Endometrium (tissue), 2 donors: ENCODE measurements at regions not wholly inside any gene's neighbourhood (a gene's known extent, or its start where the extent isn't known, plus 50 kb on each side); places are given as distances from the start of the nearest gene placed in this dataset.
"Not testable (repeated sequence)": the region's sequence is repeated elsewhere in the genome, so short reads cannot be mapped to it uniquely, and the experiment has no call there.

Source experiments
- FAIRE-seq: peaks from 2 replicates; lab custom pipeline; 2012; peaks lifted over from hg19 to GRCh38; lab: Jason Lieb, UNC
- donor health status: control.
- donor health status: control.

- FAIRE-seq, result no peak
Measured at GRCh38 chr20:48530957-48531356, 296.8 kb downstream of the PREX1 start.

- FAIRE-seq, result no peak
Measured at GRCh38 chr20:48528346-48528745, 299.5 kb downstream of the PREX1 start.

- no peak for FAIRE-seq
Measured at GRCh38 chr20:48527771-48528170, 300.0 kb downstream of the PREX1 start.

GRCh38 chr20:48526936-48527335 lies 300.9 kb downstream of the PREX1 start:
- no peak for FAIRE-seq

- no peak for FAIRE-seq
Measured at GRCh38 chr20:48525400-48525799, 302.4 kb downstream of the PREX1 start.

- no peak for FAIRE-seq
Measured at GRCh38 chr20:48524582-48524981, 303.2 kb downstream of the PREX1 start.

- FAIRE-seq, result no peak
Measured at GRCh38 chr20:48523191-48523995, 304.4 kb downstream of the PREX1 start.

- no peak for FAIRE-seq
Measured at GRCh38 chr20:48521121-48521520, 306.7 kb downstream of the PREX1 start.

GRCh38 chr20:48516196-48516595 lies 311.6 kb downstream of the PREX1 start:
- not testable (repeated sequence) for FAIRE-seq

GRCh38 chr20:48514577-48514976 lies 313.2 kb downstream of the PREX1 start:
- FAIRE-seq, result not testable (repeated sequence)

GRCh38 chr20:48512539-48512938 lies 315.3 kb downstream of the PREX1 start:
- FAIRE-seq, result not testable (repeated sequence)

- FAIRE-seq, result not testable (repeated sequence)
Measured at GRCh38 chr20:48505066-48505465, 322.7 kb downstream of the PREX1 start.

DNA sequence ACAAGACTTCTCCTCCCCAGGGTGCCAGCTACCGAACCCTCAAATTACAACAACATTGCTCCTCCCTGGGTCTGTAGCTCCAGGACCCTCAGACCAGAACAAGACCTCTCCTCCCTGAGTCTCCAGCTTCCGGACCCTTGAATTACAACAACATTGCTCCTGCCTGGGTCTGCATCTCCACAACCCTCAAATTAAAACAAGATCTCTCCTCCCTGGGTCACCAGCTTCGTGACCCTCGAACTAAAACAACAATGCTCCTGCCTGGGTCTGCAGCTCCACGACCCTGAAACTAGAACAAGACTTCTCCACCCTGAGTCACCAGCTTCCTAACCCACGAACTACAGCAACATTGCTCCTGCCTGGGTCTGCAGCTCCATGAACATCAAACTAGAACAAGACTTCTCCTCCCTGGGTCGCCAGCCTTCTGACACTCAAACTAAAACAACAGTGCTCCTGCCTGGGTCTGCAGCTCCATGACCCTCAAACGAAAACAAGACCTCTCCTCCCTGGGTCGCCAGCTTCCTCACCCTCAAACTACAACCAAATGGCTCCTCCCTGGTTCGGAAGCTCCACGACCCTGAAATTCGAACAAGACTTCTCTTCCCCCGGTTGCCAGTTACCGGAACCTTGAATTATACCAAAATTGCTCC lies 324.5 kb downstream of the PREX1 start:
- FAIRE-seq, result no peak

GRCh38 chr20:48502758-48503157 lies 325.0 kb downstream of the PREX1 start:
- FAIRE-seq, result no peak

DNA sequence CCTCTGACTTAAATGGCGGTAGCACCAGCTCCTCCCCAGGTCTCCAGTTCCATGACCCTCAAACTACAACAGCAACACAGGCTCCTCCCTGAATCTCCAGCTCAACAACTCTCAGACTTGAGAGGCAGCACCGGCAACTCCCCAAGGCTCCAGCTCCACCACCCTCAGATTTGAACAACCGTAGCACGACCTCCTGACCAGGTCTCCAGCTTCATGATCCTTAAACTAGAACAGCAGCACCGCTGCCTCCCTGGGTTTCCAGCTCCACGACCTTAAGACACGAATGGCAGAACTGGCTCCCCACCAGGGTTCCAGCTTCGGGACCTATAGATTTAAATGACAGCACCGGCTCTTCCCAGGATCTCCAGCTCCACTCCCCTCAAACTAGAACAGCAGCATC lies 325.8 kb downstream of the PREX1 start:
- FAIRE-seq, result no peak

GRCh38 chr20:48500900-48501299 lies 326.9 kb downstream of the PREX1 start:
- FAIRE-seq, result not testable (repeated sequence)

DNA sequence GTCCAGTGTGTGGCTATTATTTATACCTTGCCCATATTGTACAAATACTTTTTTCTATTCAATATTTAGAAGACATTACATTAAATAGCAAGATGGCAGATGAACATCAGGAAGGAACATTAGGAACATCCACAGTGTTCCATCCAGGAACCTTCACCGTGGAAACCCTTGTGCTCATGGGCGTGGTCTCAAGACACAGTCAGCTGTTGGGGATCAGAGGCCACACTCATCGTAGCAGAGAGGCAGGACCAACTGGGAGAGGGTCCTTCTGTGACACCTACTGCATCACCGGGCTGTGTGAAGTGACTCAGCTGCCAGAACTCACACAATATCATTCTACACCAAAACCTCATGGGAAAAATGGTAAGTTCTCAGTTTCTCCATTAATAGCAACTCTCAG lies 328.9 kb downstream of the PREX1 start:
- FAIRE-seq, result not testable (repeated sequence)

GRCh38 chr20:48498125-48498524 lies 329.7 kb downstream of the PREX1 start:
- not testable (repeated sequence) for FAIRE-seq

- no peak for FAIRE-seq
Measured at GRCh38 chr20:48493966-48494365, 333.8 kb downstream of the PREX1 start.

DNA sequence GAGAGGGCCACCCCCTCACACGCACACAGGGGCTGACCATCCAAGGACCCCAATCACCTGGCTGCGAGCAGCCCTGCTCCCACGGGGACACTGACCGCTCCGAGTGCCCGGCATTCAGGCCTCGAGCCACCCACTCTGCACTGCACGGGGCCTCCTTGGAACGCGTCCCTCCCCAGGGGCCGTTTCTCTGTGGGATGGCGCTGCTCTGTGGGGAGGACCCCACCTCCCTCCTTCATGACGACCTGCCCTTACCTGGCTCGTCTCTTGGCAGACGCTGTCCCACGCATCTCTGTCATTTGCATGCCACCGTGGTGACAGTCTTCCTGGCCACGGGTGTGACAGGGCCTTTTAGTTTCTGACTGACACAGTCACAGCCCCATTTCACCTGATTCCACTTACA lies 334.5 kb downstream of the PREX1 start:
- not testable (repeated sequence) for FAIRE-seq

DNA sequence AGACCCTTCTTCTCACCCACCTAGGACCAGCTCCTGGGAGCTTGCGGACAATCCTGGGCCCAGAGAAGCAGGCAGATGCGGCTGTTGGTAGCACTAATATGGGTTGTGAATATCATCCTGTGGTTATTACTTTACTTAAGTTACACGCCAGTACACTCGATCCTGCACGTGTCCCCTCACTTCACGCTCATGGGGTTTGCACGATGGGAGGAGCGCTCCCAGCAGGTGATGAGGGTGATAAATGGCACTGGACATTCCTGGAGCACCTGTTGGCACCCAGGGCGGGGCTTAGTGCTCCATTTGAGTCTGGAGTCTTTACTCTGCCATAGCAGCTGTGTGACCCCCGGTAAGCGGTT lies 335.1 kb downstream of the PREX1 start:
- FAIRE-seq, result no peak

GRCh38 chr20:48492015-48492714 lies 335.6 kb downstream of the PREX1 start:
- no peak for FAIRE-seq
